GM18951 (cell line): ENCODE measurements at regions not wholly inside any gene's neighbourhood (a gene's known extent, or its start where the extent isn't known, plus 50 kb on each side); places are given as distances from the start of the nearest gene placed in this dataset.
"Not testable (repeated sequence)": the region's sequence is repeated elsewhere in the genome, so short reads cannot be mapped to it uniquely, and the experiment has no call there.

Experiments
- POLR2A ChIP-seq: IDR thresholded peaks from 4 replicates; pipeline ENCODE4 v1.6.1; 2011; ENCODE audit warnings: mild to moderate bottlenecking; ENCODE audit not compliant: insufficient read length, insufficient read depth; ENCODE audit errors: extremely low read depth
- in situ Hi-C: fragments of 300-500 bp; cut with MboI; formaldehyde crosslinking; loops from one replicate; pipeline ENCODE4 v1.12.0; 2022; ENCODE audit warnings: low sequenced_read_pairs, mixed read lengths, inconsistent platforms; ENCODE audit not compliant: unreplicated experiment

- no peak for TF ChIP-seq POLR2A
- in situ Hi-C loops: no loop called here
Measured at GRCh38 chr3:106139826-106140225, 271.0 kb upstream of the CBLB start.

- in situ Hi-C loops: no loop called here
- TF ChIP-seq POLR2A: no peak
Measured at GRCh38 chr3:106140431-106140830, 271.6 kb upstream of the CBLB start.

- in situ Hi-C loops: no loop called here
- TF ChIP-seq POLR2A: no peak
Measured at GRCh38 chr3:106144030-106144429, 275.2 kb upstream of the CBLB start.

- in situ Hi-C loops: not testable (repeated sequence)
Measured at GRCh38 chr3:106148440-106149082, 279.7 kb upstream of the CBLB start.

- in situ Hi-C loops: no loop called here
- no peak for TF ChIP-seq POLR2A
Measured at GRCh38 chr3:106157411-106157810, 288.6 kb upstream of the CBLB start.

GRCh38 chr3:106160396-106160795 lies 291.6 kb upstream of the CBLB start:
- in situ Hi-C loops: no loop called here
- TF ChIP-seq POLR2A: no peak

GRCh38 chr3:106161246-106161645 lies 292.4 kb upstream of the CBLB start:
- no peak for TF ChIP-seq POLR2A
- in situ Hi-C loops: no loop called here

- no peak for TF ChIP-seq POLR2A
Measured at GRCh38 chr3:106167728-106168127, 298.9 kb upstream of the CBLB start.

GRCh38 chr3:106168962-106169750 lies 300.3 kb upstream of the CBLB start:
- in situ Hi-C loops: no loop called here
- no peak for TF ChIP-seq POLR2A

More at GRCh38 chr3:106167728-106168127, 298.9 kb upstream of the CBLB start:
- in situ Hi-C loops: no loop called here

GRCh38 chr3:106170636-106171035 lies 301.8 kb upstream of the CBLB start:
- in situ Hi-C loops: no loop called here

GRCh38 chr3:106172101-106172500 lies 303.3 kb upstream of the CBLB start:
- in situ Hi-C loops: no loop called here
- TF ChIP-seq POLR2A: no peak

More at GRCh38 chr3:106170636-106171035, 301.8 kb upstream of the CBLB start:
- TF ChIP-seq POLR2A: no peak

GRCh38 chr3:106172780-106173179 lies 304.0 kb upstream of the CBLB start:
- in situ Hi-C loops: no loop called here
- TF ChIP-seq POLR2A: no peak

GRCh38 chr3:106175276-106175675 lies 306.5 kb upstream of the CBLB start:
- no peak for TF ChIP-seq POLR2A

GRCh38 chr3:106176734-106177133 lies 307.9 kb upstream of the CBLB start:
- in situ Hi-C loops: loop anchor here (25.0 kb wide), 1 partner anchor 314 kb away; the partner anchor contains the start of gene CBLB

More at GRCh38 chr3:106175276-106175675, 306.5 kb upstream of the CBLB start:
- in situ Hi-C loops: loop anchor here (25.0 kb wide), 1 partner anchor 313 kb away; the partner anchor contains the start of gene CBLB

GRCh38 chr3:106182950-106183511 lies 314.2 kb upstream of the CBLB start:
- in situ Hi-C loops: loop anchor here (25.0 kb wide), 1 partner anchor 321 kb away; the partner anchor contains the start of gene CBLB
- no peak for TF ChIP-seq POLR2A

More at GRCh38 chr3:106176734-106177133, 307.9 kb upstream of the CBLB start:
- no peak for TF ChIP-seq POLR2A
